Fibroblast of pulmonary artery (primary cell): ENCODE measurements at regions not wholly inside any gene's neighbourhood (a gene's known extent, or its start where the extent isn't known, plus 50 kb on each side); places are given as distances from the start of the nearest gene placed in this dataset.
"Not testable (repeated sequence)": the region's sequence is repeated elsewhere in the genome, so short reads cannot be mapped to it uniquely, and the experiment has no call there.

ENCODE experiments used
- DNase-seq: peaks from one replicate; pipeline ENCODE4 v3.0.0-alpha.2; 2010; ENCODE audit warnings: low read depth
- H3K4me3 ChIP-seq: replicated peaks from 2 replicates; pipeline ENCODE4 v1.5.1; 2011; ENCODE audit warnings: low read depth, mild to moderate bottlenecking, control low read depth, low read length, moderate library complexity
- TF ChIP-seq, protein P1 (sequence below): IDR thresholded peaks from 2 replicates; pipeline ENCODE4 v1.5.1; 2011; ENCODE audit warnings: mild to moderate bottlenecking, control low read depth, low read length, inconsistent platforms; ENCODE audit errors: missing control alignments

DNA sequence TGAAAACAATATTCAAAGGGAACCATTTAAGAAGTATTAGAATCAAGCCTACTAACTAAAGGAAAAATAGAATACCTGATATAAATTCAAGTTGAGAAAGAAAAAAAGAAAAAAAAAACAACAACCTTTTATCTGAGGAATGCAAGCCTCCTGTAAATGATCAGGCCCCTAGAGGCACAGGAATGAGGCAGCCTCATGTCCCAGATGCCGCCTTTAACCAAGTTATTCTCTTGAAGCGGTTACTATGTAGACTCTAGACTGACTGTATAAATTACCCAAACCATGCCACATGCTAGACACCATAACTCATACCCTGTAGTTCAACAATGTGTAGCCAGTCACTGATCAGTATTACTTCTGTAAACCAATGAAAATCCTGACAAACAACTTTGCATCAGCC lies 929.6 kb downstream of the TAF11L14 start:
- DNase-seq: no peak
- no peak overlapping the region for H3K4me3 ChIP-seq
- TF ChIP-seq, protein P1, sequence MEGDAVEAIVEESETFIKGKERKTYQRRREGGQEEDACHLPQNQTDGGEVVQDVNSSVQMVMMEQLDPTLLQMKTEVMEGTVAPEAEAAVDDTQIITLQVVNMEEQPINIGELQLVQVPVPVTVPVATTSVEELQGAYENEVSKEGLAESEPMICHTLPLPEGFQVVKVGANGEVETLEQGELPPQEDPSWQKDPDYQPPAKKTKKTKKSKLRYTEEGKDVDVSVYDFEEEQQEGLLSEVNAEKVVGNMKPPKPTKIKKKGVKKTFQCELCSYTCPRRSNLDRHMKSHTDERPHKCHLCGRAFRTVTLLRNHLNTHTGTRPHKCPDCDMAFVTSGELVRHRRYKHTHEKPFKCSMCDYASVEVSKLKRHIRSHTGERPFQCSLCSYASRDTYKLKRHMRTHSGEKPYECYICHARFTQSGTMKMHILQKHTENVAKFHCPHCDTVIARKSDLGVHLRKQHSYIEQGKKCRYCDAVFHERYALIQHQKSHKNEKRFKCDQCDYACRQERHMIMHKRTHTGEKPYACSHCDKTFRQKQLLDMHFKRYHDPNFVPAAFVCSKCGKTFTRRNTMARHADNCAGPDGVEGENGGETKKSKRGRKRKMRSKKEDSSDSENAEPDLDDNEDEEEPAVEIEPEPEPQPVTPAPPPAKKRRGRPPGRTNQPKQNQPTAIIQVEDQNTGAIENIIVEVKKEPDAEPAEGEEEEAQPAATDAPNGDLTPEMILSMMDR: no peak

DNA sequence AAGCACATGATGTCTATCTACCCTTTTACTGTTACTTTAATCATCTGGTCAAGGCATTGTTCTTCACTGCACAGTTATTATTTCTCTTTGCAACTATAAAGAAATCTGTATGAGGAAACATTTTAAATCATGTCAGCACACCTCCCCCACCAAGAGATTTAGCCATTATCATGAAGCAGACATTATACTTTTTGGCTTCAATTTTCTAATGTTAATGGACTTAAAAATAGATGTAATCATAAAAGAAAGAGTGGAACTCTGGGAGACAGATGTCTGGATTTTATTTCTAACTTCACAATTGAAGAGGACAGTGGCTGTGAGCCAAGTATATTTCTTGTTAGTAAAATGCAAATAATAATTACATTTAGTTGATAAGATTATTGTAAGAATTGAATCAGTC lies 932.4 kb downstream of the TAF11L14 start:
- TF ChIP-seq, protein P1: no peak
- no peak overlapping the region for H3K4me3 ChIP-seq
- no peak for DNase-seq

DNA sequence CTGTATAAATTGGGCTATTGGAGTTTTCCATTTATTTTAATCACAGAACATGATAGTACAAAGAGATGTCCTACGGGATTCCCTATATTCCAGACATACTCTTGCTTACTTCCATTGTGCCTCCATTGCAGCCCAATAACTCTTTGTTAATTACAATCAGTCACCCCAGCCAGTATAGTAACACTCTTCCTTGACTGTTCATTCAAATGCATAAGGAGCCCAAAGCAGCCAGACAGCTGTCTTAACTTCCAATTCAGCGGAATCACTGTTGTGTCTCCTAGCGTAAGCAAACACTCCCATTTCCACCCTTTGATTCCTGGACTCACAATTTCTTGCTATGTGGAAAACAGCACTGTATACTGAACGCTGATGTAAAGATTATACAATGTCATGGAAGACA lies 942.3 kb downstream of the TAF11L14 start:
- DNase-seq: no peak
- no peak overlapping the region for H3K4me3 ChIP-seq
- TF ChIP-seq, protein P1: no peak

DNA sequence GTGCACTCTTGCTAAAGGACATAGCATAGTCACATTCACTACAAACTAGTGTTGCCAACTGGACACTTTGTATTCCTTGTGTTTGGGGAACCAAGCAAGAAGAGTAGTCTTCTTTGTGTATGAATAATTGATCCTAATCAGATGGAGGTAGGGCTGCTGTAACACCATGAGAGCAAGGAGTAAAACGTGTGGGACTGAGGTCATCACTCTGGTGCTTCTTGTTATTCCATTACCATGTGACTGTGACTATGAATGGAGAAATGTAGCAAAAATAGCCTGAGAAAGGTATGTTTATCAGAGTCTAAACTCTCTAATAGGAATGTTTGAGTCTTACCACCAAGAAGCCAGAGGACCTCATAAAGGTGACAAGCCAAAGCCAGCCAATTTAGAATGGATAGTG lies 966.9 kb downstream of the TAF11L14 start:
- DNase-seq: no peak
- TF ChIP-seq, protein P1: no peak
- H3K4me3 ChIP-seq: no peak overlapping the region

DNA sequence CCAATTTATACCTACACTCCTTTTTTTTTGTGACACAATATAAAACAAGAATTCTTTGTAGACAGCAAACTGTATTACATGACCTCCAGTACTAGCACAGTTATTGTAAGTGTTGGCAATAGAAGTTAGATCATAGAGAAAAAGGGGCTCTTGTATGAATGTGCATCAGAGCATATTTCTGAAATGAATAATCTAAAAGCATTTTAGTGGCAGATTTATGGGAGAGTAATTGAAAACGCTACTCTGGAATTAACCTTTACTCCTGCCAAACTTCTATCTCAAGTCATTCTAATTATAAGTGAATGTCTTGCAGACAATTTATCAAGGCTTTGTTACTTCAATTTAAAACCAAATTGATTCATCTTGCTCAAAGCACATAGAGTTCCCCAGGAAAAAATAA lies 968.1 kb downstream of the TAF11L14 start:
- TF ChIP-seq, protein P1: no peak
- no peak for DNase-seq

DNA sequence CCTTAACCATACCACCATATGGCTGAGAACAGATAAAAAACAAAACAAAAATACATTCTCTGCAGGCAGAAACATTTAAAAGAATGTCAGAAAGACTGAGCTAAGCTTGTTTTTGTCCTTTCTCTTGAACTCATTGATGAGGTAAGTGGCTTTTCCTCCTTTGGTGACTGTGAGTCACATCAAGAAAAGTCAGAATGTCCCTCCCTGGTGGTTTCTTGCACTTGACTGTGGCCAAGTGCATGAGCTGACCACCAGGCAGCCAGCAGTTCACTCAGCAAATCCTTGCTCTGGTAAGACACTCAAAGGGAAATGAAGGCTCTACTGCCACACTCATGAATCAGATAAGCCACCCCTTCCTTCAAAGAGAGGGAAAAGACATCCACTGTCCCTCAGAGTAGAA lies 970.9 kb downstream of the TAF11L14 start:
- TF ChIP-seq, protein P1: no peak
- no peak overlapping the region for H3K4me3 ChIP-seq
- no peak for DNase-seq

More for the DNA sequence above, 968.1 kb downstream of the TAF11L14 start:
- H3K4me3 ChIP-seq: no peak overlapping the region

DNA sequence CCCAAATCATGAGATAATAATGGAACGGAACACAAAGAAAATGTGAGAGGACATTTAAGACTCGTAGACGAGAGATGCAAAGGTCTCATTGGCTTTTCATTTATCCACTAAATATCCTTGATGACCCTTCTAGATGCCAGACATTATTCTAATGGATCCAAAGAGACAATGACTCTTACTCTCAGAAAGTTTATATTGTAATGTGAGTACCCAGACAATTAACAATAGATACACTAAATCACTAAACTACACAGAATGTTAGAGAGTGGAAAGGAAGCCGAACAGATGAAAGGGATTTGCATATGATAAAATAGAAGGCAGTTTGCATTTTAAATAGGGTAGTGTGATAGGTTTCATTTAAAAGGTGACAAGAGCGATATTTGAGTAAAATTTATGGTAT lies 973.3 kb downstream of the TAF11L14 start:
- H3K4me3 ChIP-seq: no peak overlapping the region
- no peak for DNase-seq
- TF ChIP-seq, protein P1: no peak

DNA sequence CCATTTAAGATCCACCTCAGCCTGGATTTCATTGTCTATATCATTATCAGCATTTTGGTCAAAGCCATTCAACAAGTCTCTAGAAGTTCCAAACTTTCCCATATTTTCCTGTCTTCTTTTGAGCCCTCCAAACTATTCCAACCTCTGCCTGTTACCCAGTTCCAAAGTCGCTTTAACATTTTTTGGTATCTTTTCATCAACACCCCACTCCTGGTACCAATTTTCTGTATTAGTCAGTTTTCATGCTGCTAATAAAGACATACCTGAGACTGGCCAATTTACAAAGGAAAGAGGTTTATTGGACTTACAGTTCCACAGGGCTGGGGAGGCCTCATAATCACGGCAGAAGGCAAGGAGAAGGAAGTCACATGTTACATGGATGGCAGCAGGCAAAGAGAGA lies 982.9 kb downstream of the TAF11L14 start:
- not testable (repeated sequence) for H3K4me3 ChIP-seq, DNase-seq
